ENCODE measurements at regions not wholly inside any gene's neighbourhood (a gene's known extent, or its start where the extent isn't known, plus 50 kb on each side); places are given as distances from the start of the nearest gene placed in this dataset.
"Not testable (repeated sequence)": the region's sequence is repeated elsewhere in the genome, so short reads cannot be mapped to it uniquely, and the experiment has no call there.

DNA sequence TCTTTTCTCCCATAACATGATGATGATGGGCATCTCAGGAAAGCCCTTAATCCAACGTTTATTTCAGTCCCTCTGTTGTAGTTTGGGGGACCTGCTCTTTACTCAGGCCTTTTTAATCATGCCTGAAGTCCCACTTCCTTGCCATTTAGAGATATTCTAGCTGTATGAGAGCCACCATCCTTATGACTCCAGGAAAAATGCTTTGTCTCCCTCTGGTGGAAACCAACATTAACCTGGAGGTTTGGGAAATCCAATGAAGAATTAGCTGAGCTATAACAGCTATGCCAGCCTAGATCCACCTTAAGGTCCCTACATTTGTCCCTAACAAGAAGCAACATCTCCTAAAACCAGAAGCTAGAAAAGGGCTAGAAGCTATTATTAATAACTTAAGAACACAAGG, 1399.1 kb downstream of the LRFN5 start:
- in situ Hi-C loops (cut with HindIII; ENCODE audit: low pct_unique_long_range_greater_than_20kb, low sequenced_read_pairs), result no loop called here
- DNase-seq (ENCODE audit: low read depth, low spot score), result peak; percentile 34

DNA sequence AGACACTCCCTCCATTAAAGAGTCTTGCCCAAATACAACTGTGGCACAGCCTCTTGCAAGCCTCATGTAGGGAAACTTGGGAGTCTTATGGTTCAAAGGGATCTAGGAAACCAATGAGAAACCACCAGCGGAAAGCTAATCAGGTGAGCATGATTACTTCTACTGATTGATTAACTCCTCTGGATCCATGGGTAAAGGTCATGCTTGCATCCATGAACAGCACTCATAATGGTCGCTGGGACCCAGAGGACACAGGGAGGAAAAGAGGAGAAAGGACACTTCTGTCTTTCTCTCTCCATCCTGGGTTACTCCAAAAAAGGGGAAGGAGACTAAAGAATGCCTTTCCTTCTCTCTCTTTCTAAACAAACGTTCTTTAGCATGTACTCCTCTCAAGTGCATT, 1397.2 kb downstream of the LRFN5 start:
- in situ Hi-C loops (cut with HindIII; ENCODE audit: low pct_unique_long_range_greater_than_20kb, low sequenced_read_pairs), result no loop called here
- no peak for DNase-seq (ENCODE audit: low read depth, low spot score)

DNA sequence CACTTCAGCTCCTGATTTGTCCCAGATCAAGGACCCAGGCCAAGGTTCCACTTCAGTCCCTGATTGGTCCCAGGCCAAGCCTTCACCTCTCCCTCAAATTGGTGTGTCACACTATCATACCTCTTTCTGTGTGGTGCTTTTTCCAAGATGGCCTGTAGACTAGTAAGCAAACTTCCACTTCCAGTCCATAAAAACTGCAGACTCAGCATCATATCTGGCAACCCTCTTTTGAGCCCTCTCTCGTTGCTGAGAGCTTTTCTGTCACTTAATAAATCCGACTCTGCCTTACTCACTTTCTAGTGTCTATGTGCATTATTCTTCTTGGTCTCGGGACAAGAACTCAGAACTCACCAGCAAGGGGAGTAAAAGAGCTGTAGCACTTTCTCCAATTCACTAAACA, 1395.1 kb downstream of the LRFN5 start:
- no peak for DNase-seq (ENCODE audit: low read depth, low spot score)
- in situ Hi-C loops (cut with HindIII; ENCODE audit: low pct_unique_long_range_greater_than_20kb, low sequenced_read_pairs), result no loop called here

- in situ Hi-C loops (cut with HindIII; ENCODE audit: low pct_unique_long_range_greater_than_20kb, low sequenced_read_pairs), result no loop called here
- DNase-seq (ENCODE audit: low read depth, low spot score), result no peak
These were observed 1387.5 kb downstream of the LRFN5 start for GRCh38 chr14:42994051-42994736.

GRCh38 chr14:42992930-42993329, 1386.3 kb downstream of the LRFN5 start:
- DNase-seq (ENCODE audit: low read depth, low spot score), result no peak
- in situ Hi-C loops (cut with HindIII; ENCODE audit: low pct_unique_long_range_greater_than_20kb, low sequenced_read_pairs), result no loop called here

GRCh38 chr14:42980419-42980818, 1373.7 kb downstream of the LRFN5 start:
- in situ Hi-C loops (cut with HindIII; ENCODE audit: low pct_unique_long_range_greater_than_20kb, low sequenced_read_pairs), result no loop called here
- no peak for DNase-seq (ENCODE audit: low read depth, low spot score)

- DNase-seq (ENCODE audit: low read depth, low spot score); in situ Hi-C loops (cut with HindIII; ENCODE audit: low pct_unique_long_range_greater_than_20kb, low sequenced_read_pairs): not testable (repeated sequence)
These were observed 1366.5 kb downstream of the LRFN5 start for GRCh38 chr14:42973171-42973570.

GRCh38 chr14:42965512-42965911, 1358.8 kb downstream of the LRFN5 start:
- DNase-seq (ENCODE audit: low read depth, low spot score), result peak; percentile 6
- in situ Hi-C loops (cut with HindIII; ENCODE audit: low pct_unique_long_range_greater_than_20kb, low sequenced_read_pairs), result no loop called here

GRCh38 chr14:42961509-42961908, 1354.8 kb downstream of the LRFN5 start:
- in situ Hi-C loops (cut with HindIII; ENCODE audit: low pct_unique_long_range_greater_than_20kb, low sequenced_read_pairs), result no loop called here
- no peak for DNase-seq (ENCODE audit: low read depth, low spot score)

DNA sequence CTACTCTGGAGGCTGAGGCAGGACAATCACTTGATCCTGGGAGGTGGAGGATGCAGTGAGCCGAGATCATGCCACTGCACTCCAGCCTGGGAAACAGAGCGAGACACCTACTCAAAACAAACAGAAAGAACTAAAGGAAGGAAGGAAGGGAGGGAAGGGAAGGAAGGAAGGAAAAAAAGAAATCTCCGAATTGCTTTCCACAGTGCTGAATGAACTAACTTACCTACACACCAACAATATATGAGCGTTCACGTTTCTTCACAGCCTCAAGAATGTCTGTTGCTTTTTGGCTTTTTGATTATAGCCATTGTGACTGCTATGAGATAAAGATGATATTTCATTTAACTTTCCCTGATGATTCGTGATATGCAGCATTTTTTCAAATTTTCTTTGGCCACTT, 1343.7 kb downstream of the LRFN5 start:
- in situ Hi-C loops (cut with HindIII; ENCODE audit: low pct_unique_long_range_greater_than_20kb, low sequenced_read_pairs), result no loop called here
- DNase-seq (ENCODE audit: low read depth, low spot score), result no peak

- DNase-seq (ENCODE audit: low read depth, low spot score), result no peak
- in situ Hi-C loops (cut with HindIII; ENCODE audit: low pct_unique_long_range_greater_than_20kb, low sequenced_read_pairs), result no loop called here
These were observed 1341.3 kb downstream of the LRFN5 start for GRCh38 chr14:42947991-42948390.

DNA sequence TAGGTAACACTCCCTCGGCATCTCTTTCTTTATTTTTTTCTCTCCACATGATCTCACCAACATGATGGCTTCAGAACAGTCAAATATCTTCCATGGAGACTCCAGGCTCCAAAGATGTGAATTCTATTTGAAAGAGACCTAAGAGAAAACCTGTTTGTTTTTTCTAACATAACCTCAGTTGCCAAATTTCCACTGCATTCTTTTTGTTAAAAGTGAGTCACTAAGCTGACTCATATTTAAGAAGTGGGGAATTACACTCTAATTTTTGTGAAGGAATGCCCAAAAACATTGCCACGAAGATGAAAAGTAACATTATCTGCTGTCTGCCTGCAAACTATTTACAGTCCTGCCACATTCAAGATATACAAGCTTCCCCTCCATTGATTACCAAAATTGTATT, 1337.6 kb downstream of the LRFN5 start:
- DNase-seq (ENCODE audit: low read depth, low spot score), result no peak
- in situ Hi-C loops (cut with HindIII; ENCODE audit: low pct_unique_long_range_greater_than_20kb, low sequenced_read_pairs), result no loop called here

- DNase-seq (ENCODE audit: low read depth, low spot score), result no peak
- in situ Hi-C loops (cut with HindIII; ENCODE audit: low pct_unique_long_range_greater_than_20kb, low sequenced_read_pairs), result no loop called here
These were observed 1324.6 kb downstream of the LRFN5 start for GRCh38 chr14:42931308-42931707.

DNA sequence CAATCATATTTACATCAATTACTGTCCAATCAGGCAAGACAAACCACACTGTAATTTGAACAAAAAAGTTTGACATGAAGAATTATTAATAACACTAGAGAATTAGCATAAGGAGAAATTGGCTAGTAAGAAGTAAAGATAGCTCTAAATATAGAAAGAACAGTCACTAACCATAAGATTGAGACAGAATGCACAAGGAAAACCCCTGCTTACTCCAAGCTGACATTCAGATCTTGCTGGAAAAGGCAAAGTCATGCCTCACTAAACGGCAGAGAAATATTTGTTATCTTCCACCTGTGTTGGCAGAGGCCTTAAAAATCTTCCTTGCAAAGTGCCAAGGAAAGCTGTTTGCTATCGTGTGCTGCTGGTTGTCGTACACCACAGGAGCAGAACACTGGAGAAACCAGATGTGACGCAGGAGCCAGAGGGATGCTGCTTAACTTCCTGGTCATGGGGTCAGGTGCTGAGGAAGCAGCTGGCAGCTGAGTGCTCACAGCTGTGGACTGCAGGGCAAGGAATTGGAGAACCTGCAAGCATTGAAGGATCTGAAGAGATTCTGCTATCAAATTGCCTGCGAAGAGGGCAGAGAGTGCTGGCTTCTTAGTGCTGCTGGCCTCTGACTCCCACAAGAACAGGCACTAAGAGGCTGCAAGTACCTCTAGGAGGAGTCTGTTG, 1323.3 kb downstream of the LRFN5 start:
- DNase-seq (ENCODE audit: low read depth, low spot score), result peak; percentile 5
- in situ Hi-C loops (cut with HindIII; ENCODE audit: low pct_unique_long_range_greater_than_20kb, low sequenced_read_pairs), result no loop called here

DNA sequence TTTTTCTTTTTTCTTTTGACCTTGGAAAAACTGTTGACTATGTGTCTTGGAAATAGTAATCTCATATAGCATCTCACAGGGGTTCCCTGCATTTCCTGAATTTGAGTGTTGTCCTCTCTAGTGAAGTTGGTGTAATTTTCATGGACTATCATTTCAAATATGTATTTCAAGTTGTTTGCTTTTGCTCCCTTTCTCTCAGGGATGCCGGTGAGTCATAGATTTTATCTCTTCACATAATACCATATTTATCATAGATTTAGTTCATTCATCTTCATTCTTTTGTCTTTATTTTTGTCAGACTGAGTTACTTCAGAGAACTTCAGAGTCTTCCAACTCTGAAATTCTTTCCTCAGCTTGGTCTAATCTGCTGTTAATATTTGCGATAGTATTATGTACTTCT, 1320.6 kb downstream of the LRFN5 start:
- in situ Hi-C loops (cut with HindIII; ENCODE audit: low pct_unique_long_range_greater_than_20kb, low sequenced_read_pairs), result no loop called here
- no peak for DNase-seq (ENCODE audit: low read depth, low spot score)

DNA sequence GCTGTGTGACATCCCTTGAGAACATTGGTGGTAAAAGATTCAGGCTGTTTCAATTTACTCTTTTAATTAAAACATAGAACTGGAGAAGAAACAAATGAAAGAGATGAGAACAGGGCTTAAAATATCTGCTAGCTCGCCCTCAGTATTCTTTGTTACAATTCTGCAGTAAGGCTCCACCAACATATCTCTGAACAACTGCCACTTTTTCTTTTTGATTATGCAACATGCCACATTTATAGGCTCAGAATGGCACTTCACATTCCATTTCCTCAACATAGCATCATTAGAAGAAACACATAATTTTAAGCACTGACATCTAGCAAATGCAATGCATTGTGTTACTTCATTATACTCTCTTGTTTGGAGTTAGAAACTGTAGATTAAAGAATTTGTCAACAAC, 1315.2 kb downstream of the LRFN5 start:
- in situ Hi-C loops (cut with HindIII; ENCODE audit: low pct_unique_long_range_greater_than_20kb, low sequenced_read_pairs), result no loop called here
- DNase-seq (ENCODE audit: low read depth, low spot score), result no peak

GRCh38 chr14:42918615-42919014, 1311.9 kb downstream of the LRFN5 start:
- DNase-seq (ENCODE audit: low read depth, low spot score), result no peak
- in situ Hi-C loops (cut with HindIII; ENCODE audit: low pct_unique_long_range_greater_than_20kb, low sequenced_read_pairs), result no loop called here

DNA sequence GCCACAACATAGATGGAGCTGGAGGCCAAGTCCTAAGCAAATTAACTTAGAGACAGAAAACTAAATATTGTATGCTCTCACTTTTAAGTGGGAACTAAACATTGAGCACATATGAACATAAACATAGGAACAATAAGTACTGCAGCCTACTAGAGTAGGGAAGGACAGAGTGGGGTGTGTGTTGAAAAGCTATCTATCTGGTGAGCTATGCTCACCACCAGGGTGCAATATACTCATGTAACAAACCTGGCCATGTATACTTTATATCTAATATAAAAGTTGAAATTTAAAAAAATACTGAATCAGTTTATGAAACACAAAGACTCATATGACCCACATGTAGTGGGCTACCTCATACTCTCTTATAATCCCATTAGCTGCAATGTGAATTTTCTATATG, 1305.0 kb downstream of the LRFN5 start:
- peak; percentile 13 for DNase-seq (ENCODE audit: low read depth, low spot score)
- in situ Hi-C loops (cut with HindIII; ENCODE audit: low pct_unique_long_range_greater_than_20kb, low sequenced_read_pairs), result no loop called here

GRCh38 chr14:42909659-42910058, 1303.0 kb downstream of the LRFN5 start:
- no peak for DNase-seq (ENCODE audit: low read depth, low spot score)
- in situ Hi-C loops (cut with HindIII; ENCODE audit: low pct_unique_long_range_greater_than_20kb, low sequenced_read_pairs), result no loop called here

Data from SK-MEL-5 (cell line).